Erythroblast (primary cell): ENCODE measurements at regions not wholly inside any gene's neighbourhood (a gene's known extent, or its start where the extent isn't known, plus 50 kb on each side); places are given as distances from the start of the nearest gene placed in this dataset.

Source experiments
- GATA1 ChIP-seq: IDR thresholded peaks from 2 replicates; pipeline ENCODE4 v1.6.1; 2011; ENCODE audit warnings: low read depth, mild to moderate bottlenecking, control low read depth, low read length, moderate library complexity
- POLR2A ChIP-seq: IDR thresholded peaks from 2 replicates; pipeline ENCODE4 v1.6.1; 2011; ENCODE audit warnings: mild to moderate bottlenecking, low read length

GRCh38 chr2:145644820-145645302, 1124.9 kb upstream of the ZEB2 start:
- TF ChIP-seq POLR2A (no peak), GATA1 (no peak)
